ENCODE measurements at regions not wholly inside any gene's neighbourhood (a gene's known extent, or its start where the extent isn't known, plus 50 kb on each side); places are given as distances from the start of the nearest gene placed in this dataset.

GRCh38 chr12:126994599-126994998, 1272.4 kb upstream of the TMEM132C start:
- H3K27me3 ChIP-seq = no peaks in the 10 kb centered on the region
- no peak overlapping the region for H3K4me3 ChIP-seq
- TF ChIP-seq CTCF (IDR thresholded peaks at IDR 0.05) = no peak
- H3K27ac ChIP-seq = no peak overlapping the region
- no peaks in the 10 kb centered on the region for H3K9me3 ChIP-seq
- no peak for DNase-seq
- no peak for ATAC-seq
- no peaks in the 10 kb centered on the region for H3K4me1 ChIP-seq
- H3K36me3 ChIP-seq = no peaks in the 10 kb centered on the region
- intact Hi-C loops (cut with DNase I) = no loop called here

- no peaks in the 10 kb centered on the region for H3K27me3 ChIP-seq
- DNase-seq (no peak), ATAC-seq (no peak)
- no peaks in the 10 kb centered on the region for H3K9me3 ChIP-seq
- intact Hi-C loops (cut with DNase I) = no loop called here
- H3K36me3 ChIP-seq = no peaks in the 10 kb centered on the region
- no peak overlapping the region for H3K27ac ChIP-seq
- H3K4me1 ChIP-seq = no peaks in the 10 kb centered on the region
- TF ChIP-seq CTCF (IDR thresholded peaks at IDR 0.05) = no peak
- no peak overlapping the region for H3K4me3 ChIP-seq
Measured at GRCh38 chr12:126998031-126998430, 1268.9 kb upstream of the TMEM132C start.

- no peaks in the 10 kb centered on the region for H3K36me3 ChIP-seq
- DNase-seq (no peak), ATAC-seq (no peak)
- H3K4me1 ChIP-seq = no peaks in the 10 kb centered on the region
- H3K9me3 ChIP-seq = no peaks in the 10 kb centered on the region
- no peak for TF ChIP-seq CTCF (IDR thresholded peaks at IDR 0.05)
- intact Hi-C loops (cut with DNase I) = no loop called here
- H3K27ac ChIP-seq = no peak overlapping the region
- H3K27me3 ChIP-seq = no peaks in the 10 kb centered on the region
- H3K4me3 ChIP-seq = no peak overlapping the region
Measured at GRCh38 chr12:126998747-126999285, 1268.2 kb upstream of the TMEM132C start.

- no peak for TF ChIP-seq CTCF (IDR thresholded peaks at IDR 0.05)
- Histone ChIP-seq H3K9me3 (no peaks in the 10 kb centered on the region), H3K4me1 (no peaks in the 10 kb centered on the region), H3K36me3 (no peaks in the 10 kb centered on the region), H3K27me3 (no peaks in the 10 kb centered on the region), H3K4me3 (no peak overlapping the region), H3K27ac (no peak overlapping the region)
- ATAC-seq = no peak
- no peak for DNase-seq
- intact Hi-C loops (cut with DNase I) = no loop called here
Measured at GRCh38 chr12:126999352-126999751, 1267.6 kb upstream of the TMEM132C start.

GRCh38 chr12:127005406-127005805, 1261.6 kb upstream of the TMEM132C start:
- Histone ChIP-seq H3K36me3 (no peaks in the 10 kb centered on the region), H3K4me1 (no peaks in the 10 kb centered on the region), H3K27me3 (no peaks in the 10 kb centered on the region), H3K9me3 (no peaks in the 10 kb centered on the region), H3K4me3 (no peak overlapping the region), H3K27ac (no peak overlapping the region)
- no peak for TF ChIP-seq CTCF (IDR thresholded peaks at IDR 0.05)
- DNase-seq (no peak), ATAC-seq (no peak)
- intact Hi-C loops (cut with DNase I) = no loop called here

GRCh38 chr12:127006972-127007371, 1260.0 kb upstream of the TMEM132C start:
- Histone ChIP-seq H3K4me1 (no peaks in the 10 kb centered on the region), H3K9me3 (no peaks in the 10 kb centered on the region), H3K27me3 (no peaks in the 10 kb centered on the region), H3K36me3 (no peaks in the 10 kb centered on the region), H3K27ac (no peak overlapping the region), H3K4me3 (no peak overlapping the region)
- TF ChIP-seq CTCF (IDR thresholded peaks at IDR 0.05) = no peak
- DNase-seq (no peak), ATAC-seq (no peak)
- intact Hi-C loops (cut with DNase I) = no loop called here

Measured in upper lobe of right lung (tissue), 1 donor.